Stimulated activated CD8-positive, alpha-beta memory T cell treated with anti-CD3 and anti-CD28 coated beads, Interleukin-15, amount 100 ng/mL, for 4 hours (primary cell): ENCODE measurements at regions not wholly inside any gene's neighbourhood (a gene's known extent, or its start where the extent isn't known, plus 50 kb on each side); places are given as distances from the start of the nearest gene placed in this dataset.

Source experiments
- DNase-seq, 2 donors: peaks; one replicate each; pipeline ENCODE4 v3.0.0-alpha.2; 2020; ENCODE audit warnings: low read depth in 2 of 2

DNA sequence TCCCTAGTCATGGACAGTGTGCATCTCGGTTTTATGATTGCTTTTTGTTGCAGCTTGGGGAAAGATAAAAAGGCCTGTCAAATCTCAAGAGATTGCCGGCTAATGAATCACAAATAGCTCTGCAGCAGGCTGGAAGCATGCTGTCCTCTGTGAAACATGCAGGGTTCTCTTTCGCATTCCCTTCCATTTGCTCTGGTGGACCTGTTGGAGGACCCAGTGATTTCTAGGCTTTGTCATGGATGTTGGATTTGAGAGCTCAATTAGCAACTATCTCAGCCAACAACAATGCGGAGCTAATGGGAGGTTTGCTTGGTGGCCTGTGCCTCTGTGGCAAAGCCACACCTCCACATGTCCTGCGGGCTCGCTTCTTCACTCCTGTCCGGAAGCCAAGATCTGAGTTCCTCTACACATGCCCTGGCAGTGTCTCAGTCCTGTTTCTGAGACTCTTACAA is 418.1 kb upstream of the ARGLU1 start:
- DNase-seq = no peak

DNA sequence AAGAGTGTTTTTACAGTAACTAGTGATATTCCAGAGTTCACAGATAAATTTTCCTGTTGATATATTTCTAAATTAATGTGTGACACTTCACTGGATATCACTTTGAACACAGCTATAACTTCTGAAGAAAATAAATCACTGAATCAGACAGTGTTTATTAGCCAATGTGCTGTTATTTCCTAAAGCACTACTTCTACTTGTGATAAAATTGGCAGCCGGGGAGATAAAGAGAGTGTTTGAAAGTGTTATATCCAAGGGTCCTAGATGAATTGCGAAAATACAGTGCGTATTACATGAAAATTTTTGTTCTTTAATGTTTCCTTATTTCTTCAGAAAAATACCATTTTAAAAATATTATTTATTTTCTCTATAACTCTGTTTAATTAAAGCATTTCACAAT is 417.5 kb upstream of the ARGLU1 start:
- no peak for DNase-seq

DNA sequence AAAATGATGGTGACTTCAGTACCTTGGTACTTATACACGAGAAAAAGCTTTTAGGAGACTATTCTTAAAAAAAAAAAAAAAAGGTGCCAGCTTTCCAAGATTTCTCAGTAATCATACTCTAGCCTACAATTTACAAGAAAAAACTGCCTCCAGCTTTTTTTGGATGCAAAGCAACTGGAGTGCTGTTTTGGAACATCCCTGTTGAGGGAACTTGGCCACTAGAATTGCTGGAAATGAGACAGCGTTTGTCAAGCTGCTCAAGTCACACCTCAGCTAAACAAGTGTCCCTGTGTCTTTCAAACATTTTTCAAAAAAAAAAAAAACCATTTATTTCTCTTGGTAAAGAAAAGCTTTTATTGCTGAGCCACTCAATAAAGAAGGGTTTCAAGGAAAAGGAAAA is 413.1 kb upstream of the ARGLU1 start:
- DNase-seq = no peak

DNA sequence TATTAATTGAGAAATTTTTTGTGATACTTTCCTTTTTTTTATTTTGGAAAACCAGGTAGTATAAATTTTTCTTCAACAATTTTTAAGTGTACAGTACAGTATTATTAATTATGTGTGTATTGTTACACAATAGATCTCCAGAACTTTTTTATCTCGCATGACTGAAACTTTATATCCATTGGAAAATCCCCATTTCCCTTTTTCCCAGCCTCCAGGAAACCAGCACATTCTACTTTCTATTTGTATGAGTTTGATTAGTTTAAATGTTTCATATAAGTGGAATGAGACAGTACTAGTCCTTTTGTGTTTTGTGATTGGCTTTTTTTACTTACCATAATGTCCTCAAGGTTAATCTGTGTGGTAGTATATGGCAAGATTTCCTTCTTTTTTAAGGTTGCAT is 399.5 kb upstream of the ARGLU1 start:
- DNase-seq = no peak

DNA sequence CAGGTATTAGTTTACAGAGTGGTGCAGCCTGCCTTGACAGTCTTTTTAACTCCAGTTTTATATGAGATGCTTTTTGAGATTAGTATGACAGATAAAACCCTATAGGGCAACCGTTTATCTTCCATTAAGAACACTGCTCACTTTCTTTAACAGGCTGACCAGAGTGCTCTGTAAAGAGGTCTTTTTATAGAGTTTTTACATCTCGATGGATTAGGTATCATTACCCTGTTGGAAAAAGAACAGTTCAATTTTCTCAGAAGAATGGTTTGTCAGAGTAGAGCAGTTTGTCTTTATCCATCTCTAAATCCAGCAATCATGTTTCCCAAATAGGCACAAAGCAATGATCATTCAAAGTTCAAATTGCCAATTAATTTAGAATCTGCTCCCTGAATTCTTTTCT is 395.2 kb upstream of the ARGLU1 start:
- no peak for DNase-seq

DNA sequence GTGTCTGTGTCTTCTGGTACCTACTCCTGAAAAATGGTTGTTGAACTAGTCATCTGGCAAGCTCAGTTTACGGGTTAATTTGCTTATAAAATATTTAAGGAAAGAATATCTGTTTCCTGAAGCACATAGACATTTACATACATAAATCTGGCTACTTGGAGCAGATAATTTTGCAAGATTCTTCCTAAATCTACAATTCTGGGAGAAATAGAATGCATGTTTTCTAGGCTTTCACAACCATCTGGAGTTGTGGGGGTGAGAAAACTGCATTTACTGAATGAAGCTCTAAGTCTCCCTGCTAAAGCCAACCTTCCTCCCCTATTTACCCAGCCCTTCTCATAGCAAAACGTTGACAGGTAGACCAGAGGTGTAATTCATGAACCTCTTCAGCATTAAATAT is 393.7 kb upstream of the ARGLU1 start:
- no peak for DNase-seq

DNA sequence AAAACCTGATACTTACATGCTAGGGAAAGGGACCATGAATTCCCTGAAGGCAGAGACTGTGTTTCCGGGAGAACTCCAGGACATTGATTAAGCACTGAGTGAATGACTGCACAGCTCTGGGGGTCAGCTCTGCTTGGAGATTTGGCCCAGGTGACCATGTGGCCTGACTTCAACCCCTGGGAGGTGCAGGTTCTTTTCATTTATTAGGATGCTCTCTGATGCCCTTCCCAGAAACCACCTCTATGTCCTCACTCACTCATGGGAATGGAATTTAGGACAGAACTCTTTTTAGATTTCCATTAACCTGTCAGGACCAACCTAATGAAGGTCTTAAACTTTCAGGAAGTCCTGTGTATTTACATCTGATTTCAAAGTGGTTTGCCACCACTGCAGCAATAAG is 393.3 kb upstream of the ARGLU1 start:
- DNase-seq = no peak

DNA sequence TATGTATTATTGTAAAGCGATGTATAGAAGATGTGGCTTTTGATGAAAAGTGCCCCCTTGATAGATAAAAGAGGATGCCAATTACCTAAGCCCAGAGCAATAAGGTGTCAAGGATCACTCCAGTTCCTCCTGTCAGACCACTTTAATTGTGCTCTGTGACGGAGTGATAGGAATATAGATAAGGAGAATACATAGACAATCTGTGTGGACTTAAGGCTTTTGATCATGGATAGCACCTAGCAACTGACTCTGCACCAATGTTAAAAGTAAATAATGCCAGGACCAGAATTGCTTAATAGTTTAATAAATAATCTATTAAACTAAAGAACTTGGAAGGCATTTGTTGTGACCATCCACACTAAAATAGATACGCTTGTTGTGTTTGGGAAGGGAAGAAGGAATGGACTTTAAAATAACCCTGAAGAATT is 390.7 kb upstream of the ARGLU1 start:
- no peak for DNase-seq

DNA sequence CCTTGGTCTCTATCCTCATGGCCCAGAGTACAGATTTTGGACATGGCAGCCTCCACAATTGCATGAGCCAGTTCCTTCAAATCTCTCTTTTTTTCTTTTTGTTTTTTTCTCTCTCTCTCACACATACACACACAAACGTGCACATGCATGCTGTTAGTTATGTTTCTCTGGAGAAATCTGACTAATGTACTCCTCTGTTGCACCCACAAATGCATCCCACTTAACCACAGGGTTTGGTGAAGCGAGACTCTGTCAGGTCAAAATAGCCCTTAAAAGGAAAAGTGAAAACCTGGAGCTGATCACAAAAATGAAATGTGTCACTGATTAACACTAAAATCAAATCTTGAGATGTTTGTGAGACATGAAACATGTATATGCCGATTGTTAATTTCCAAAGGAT is 374.6 kb upstream of the ARGLU1 start:
- DNase-seq = no peak

DNA sequence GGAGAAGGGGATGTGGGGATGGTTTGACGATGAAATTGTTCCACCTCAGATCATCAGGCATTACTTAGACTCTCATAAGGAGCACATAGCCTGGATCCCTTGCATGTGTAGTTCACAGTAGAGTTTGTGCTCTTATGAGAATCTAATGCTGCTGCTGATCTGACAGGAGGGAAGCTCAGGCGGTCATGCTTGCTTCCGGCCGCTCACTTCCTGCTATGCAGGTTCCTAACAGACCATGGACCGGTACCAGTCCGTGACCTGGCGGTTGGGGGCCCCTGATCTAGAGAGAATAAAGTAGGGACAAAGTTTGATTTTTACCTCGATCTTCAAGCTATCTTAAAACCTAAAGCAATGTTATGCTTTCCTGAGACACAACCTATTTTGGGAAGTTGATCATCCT is 373.8 kb upstream of the ARGLU1 start:
- no peak for DNase-seq

DNA sequence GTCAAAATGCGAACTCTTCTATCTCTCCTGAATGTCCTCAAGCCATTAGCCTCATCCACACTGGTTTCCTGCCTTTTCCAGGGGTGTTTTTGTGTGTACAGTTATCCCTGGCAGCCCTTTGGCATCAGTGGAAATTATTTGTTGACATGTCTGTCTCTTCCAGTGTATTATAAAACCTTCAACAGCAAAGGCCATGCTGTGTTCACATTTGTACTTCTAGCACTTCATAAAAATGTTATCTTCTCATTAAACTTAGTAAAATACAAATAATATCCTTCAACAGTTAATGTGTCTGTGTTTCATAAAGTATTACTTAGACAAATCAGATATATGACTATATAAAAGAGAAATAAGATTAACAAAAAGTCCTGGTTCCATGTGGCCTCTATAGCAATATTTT is 359.5 kb upstream of the ARGLU1 start:
- no peak for DNase-seq

DNA sequence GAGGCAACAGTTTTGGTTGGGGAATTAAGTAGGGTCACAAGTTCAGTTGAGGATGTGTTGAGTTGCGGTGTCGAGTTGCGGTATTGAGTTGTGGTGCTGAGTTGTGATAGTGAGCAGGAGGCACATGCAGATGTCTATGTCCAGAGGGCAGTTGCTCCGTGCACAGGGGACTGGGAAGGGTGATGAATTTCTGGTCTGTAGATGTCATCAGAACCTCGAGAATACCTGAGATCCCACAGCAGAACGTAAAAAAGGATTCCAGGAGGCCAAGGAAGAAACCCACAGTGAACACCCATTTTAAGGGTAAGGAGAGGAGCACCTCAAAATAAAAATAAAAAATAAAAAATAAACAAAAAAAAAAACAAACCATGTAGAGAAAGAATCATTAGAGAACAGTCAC is 354.4 kb upstream of the ARGLU1 start:
- no peak for DNase-seq

DNA sequence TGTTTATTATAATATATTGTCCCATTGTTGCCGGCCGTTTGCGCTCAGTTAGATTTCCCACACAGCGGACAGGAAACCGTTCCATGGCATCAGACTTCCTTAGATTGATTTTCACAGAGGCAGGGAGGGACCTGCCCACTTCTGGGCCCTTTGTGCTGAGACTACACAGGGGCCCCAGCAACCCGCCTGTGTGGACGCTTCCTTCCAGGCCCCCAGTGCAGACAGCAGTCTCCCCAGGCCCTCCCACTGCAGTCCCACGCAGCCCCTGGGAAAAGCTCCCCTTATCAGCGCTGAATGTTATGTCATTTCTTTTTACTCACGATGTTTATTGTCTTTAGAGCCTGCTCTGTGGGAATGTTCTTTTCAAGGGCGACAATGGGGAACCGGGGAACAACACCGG is 351.7 kb upstream of the ARGLU1 start:
- DNase-seq = no peak

DNA sequence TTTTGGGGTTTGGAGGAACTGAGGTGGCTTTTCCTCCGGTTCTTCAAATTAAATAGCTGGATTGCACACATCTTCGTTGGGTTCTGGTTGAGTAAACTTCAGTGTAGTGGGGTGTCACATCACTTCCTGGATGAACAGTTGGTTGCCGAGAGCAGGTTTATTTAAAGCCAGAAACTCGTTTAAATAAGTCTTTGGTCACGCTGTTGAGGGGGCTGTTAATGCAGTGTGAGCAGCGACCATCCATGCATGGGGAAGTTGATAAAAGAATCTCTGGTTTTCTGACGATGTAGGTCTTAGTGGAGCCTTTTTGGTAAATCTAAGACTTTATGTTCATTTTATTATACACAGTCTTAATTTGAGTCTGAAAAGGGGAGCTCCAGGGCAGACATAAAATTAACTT is 351.2 kb upstream of the ARGLU1 start:
- DNase-seq = no peak

DNA sequence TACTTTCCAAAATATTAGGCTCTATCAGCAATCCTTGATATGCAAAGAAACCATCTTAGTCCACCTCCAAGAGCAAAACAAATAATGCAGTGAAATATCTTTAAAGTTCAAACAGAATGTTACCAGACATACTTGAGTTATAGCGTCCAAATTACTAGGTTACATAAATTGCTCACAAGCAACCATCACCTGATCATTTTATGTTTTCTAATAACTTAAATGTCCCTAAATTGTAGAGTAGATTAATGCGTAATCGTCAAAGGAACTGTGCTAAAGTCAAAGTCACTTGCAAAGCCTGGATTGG is 350.6 kb upstream of the ARGLU1 start:
- no peak for DNase-seq

DNA sequence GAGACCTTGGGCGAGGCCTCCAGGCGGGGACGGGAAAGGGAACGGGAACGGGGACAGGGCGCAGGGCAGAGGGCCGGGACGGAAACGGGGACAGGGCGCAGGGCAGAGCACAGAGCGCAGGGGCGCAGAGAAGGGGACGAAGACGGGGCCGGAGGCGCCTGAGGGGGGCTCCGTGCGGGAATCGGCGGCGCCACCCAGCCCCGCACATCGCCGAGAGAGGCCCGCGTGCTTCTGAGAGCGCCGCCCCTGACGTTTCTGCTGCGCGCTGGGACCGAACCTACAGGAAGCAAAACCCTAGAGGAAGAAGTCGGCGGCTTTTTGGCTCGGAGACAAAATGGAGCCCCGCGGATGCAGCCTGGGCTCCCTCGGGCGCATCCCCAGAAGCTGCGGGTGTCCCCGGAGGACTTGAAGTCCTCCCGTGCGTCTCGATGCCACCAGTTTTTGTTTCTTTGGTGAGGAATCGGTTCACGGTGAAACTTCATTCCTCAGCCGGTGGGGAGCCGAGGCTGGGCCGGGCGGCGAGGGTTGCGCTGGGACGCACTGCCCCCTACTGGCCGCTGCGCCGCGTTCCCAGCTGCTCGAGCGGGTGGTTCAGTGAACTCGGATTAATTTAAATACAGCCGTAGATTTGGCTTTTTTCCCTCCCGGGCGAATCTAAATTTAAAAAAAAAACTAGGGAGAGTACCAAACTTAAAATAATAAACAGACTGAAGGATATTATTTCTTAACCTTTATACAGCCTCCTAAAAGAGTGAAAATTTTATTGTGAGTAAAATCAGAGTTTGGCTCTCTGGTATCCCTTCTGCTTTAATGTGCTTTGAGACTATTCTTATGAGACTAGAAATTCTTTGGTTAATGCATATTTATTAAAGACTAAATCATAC is 350.0 kb upstream of the ARGLU1 start:
- peak; percentile 14 to 21 for DNase-seq

DNA sequence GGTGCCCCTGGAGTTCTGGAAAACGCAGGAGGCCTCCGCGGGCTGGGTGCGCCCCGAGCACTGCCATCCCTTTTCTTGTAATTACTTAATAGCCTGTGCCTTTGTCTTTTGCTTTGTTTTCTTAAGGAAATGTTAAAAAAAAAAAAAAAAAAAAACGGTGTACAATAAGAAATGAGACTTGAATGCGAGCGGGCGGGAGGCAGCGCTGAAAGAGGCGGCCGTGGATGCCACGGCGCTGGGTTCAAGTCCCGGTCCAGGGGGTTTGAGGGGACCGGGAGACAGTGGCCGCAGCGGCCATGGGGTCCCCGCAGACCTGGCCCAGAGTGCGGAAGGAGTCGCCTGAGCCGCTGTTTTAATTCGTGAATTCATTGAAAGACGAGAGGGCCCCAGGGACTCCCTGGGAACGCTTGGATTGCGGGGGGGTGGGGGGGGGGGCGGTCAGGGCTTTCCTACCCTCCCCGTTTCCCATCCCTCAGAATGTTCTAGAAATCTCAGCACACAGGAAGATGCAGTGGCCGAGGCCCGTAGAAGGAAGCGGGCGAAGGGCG is 349.2 kb upstream of the ARGLU1 start:
- DNase-seq = no peak

DNA sequence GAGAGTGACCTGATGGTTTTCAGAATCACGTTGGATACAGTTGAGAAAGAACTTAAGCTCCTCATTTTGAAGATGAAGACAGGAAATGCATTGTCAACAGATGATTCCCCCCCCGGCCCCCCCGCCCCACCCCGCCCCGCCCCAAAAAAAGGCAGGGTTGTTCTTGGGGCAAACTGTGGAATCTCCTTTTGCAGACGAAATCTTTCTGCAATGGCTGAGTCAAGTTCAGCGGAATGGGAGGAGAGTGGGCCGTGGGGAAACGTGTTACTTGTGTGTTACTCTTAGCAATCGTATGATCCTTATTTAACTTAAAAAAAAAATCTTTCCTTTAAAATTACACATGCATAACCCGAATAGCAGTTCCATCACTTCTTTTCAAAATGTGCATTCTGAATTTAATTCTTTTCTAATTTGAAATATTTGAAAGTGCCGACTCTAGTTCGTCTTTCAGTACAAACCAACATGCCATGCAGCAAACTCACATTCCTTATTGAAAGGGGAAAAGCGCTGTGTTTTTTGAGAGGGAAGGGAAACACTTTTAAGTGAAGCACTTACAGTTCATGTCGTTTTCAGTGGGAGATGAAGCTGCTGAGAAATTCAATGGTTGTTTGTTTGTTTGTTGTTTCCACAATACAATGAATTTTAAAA is 348.5 kb upstream of the ARGLU1 start:
- DNase-seq = no peak

DNA sequence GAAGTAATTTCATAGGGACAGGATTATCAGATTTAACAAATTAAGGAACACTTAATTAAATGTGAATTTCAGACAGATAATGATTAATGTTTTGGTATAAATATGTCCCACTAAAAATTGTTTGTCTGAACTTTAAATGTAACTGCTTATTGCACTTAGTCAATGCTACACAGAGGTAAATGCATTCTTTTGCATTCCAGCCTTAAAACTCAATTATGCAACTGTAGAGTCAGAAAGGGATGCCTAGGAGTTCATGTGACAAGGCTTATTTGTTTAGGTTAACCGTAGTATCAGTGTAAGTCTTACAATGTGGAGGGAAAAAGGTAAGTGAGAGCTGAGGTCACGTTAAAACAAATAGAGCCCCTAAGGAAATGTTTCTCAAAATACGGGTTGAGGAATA is 347.2 kb upstream of the ARGLU1 start:
- no peak for DNase-seq

DNA sequence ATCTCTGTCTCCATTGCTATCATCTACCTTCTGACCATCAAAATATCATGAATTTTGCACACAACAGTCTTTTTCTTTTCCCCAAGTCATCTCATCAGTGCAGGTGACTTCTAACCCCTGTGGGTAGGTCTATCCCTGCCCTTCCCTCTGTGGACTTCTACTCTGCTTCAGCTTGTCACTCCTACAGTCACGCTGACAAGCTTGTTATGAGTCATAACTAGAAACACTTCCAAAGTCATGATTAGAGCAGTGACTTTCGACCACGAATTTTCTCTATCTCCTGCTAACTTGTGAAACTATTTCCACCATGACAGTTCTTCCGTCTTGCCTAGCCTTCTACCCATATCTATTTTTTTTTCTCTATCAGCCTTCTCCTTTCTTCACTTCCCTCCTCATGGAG is 343.7 kb upstream of the ARGLU1 start:
- no peak for DNase-seq

DNA sequence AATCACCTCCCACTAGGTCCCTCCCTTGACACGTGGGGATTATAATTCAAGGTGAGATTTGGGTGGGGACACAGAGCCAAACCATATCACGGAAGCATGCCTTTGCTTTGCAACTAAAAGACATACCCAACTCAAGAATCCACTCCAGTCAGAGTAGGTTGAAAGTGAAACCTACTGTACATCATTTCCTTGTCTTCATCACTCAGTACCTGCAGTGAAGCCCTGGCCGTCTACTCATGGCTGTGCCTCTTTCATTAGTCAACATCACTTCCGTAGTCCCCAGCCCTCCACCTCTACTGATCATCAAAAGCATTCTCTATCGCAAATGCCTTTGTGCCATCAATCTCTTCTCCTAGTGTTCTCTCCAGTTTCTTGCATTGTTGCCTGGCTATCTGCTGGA is 343.1 kb upstream of the ARGLU1 start:
- DNase-seq = no peak

DNA sequence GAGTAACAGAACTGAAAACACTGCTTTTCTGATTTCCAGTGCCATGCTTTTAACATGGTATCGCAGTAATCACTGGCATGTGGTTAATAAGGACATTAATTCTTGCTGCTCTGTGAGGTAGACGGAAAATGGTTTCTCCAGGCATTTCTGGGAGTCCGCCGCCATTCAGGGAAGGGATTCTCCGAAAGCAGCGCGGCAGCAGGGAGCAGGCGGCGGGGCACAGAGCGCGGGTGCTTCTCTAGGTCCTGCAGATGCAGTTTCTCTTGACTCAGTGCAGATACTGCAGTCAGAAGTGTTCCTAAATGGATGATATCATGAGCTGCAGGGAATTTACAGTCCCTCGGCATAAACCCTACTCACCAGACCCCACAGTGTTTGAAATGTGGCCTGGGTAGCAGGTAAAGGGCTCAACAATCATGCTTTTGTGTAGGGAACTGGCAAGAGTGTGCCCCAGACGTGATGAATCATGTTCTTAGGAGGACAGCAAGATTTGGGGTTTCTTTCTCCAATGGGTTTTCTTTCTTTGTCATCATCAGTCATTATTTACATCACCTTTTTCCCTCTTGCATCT is 338.6 kb upstream of the ARGLU1 start:
- DNase-seq = no peak
